HG03354 (cell line): ENCODE measurements at regions not wholly inside any gene's neighbourhood (a gene's known extent, or its start where the extent isn't known, plus 50 kb on each side); places are given as distances from the start of the nearest gene placed in this dataset.

ENCODE experiments used
- ATAC-seq: cut with Tn5 transposase; IDR thresholded peaks from one replicate; pipeline ENCODE4 v1.9.1; 2021; ENCODE audit warnings: mild to moderate bottlenecking; ENCODE audit not compliant: unreplicated experiment, poor library complexity, severe bottlenecking

GRCh38 chr18:62664414-62664813 is 50.9 kb upstream of the PHLPP1 start:
- ATAC-seq: no peak

GRCh38 chr18:62665188-62665587 is 50.2 kb upstream of the PHLPP1 start:
- no peak for ATAC-seq
